Liver (tissue), 3 donors: ENCODE measurements at regions not wholly inside any gene's neighbourhood (a gene's known extent, or its start where the extent isn't known, plus 50 kb on each side); places are given as distances from the start of the nearest gene placed in this dataset.
"Not testable (repeated sequence)": the region's sequence is repeated elsewhere in the genome, so short reads cannot be mapped to it uniquely, and the experiment has no call there.

Experiments used
- FOXA1 ChIP-seq: IDR thresholded peaks from 2 replicates; pipeline ENCODE4 v1.6.1; 2016; ENCODE audit warnings: antibody characterized with exemption
- FOXA2 ChIP-seq: IDR thresholded peaks from 2 replicates; pipeline ENCODE4 v1.6.1; 2016; ENCODE audit warnings: antibody characterized with exemption
- HNF4G ChIP-seq: IDR thresholded peaks from 2 replicates; pipeline ENCODE4 v1.6.1; 2016; ENCODE audit warnings: antibody characterized with exemption
- JUND ChIP-seq, 2 donors: IDR thresholded peaks; 2 replicates each; pipeline ENCODE4 v1.6.1; 2016; ENCODE audit warnings: antibody characterized with exemption in 2 of 2
- MAX ChIP-seq: IDR thresholded peaks from 2 replicates; pipeline ENCODE4 v1.6.1; 2016; ENCODE audit warnings: antibody characterized with exemption
- RAD21 ChIP-seq, 2 donors: IDR thresholded peaks; 2 replicates each; pipeline ENCODE4 v1.6.1; 2016; ENCODE audit warnings: antibody characterized with exemption in 2 of 2, mild to moderate bottlenecking in 2 of 2
- REST ChIP-seq: IDR thresholded peaks from 2 replicates; pipeline ENCODE4 v1.6.1; 2016; ENCODE audit warnings: antibody characterized with exemption, mild to moderate bottlenecking
- SP1 ChIP-seq: IDR thresholded peaks from 2 replicates; pipeline ENCODE4 v1.6.1; 2018; ENCODE audit warnings: antibody characterized with exemption, mild to moderate bottlenecking
- TAF1 ChIP-seq: conservative IDR thresholded peaks from 2 replicates; pipeline ENCODE4 v1.6.1; 2016; ENCODE audit warnings: antibody characterized with exemption, mild to moderate bottlenecking
- YY1 ChIP-seq: IDR thresholded peaks from 2 replicates; pipeline ENCODE4 v1.6.1; 2016; ENCODE audit warnings: antibody characterized with exemption, mild to moderate bottlenecking
- ZBTB33 ChIP-seq: IDR thresholded peaks from 2 replicates; pipeline ENCODE4 v1.6.1; 2016; ENCODE audit warnings: antibody characterized with exemption
- TF ChIP-seq, protein P1 (sequence below): fragments of 150-350 bp; IDR thresholded peaks from 2 replicates; pipeline ENCODE4 v1.5.1; 2017; ENCODE audit warnings: improper control_type of control experiment, low read depth, low read length; ENCODE audit not compliant: missing input control
- TF ChIP-seq, protein P2 (sequence below): IDR thresholded peaks from 2 replicates; pipeline ENCODE4 v1.6.1; 2016; ENCODE audit warnings: antibody characterized with exemption
- donor health status: healthy.
- donor health status: healthy.

GRCh38 chr1:149726688-149727087 is 55.8 kb upstream of the FCGR1A start:
- TF ChIP-seq, protein P1, sequence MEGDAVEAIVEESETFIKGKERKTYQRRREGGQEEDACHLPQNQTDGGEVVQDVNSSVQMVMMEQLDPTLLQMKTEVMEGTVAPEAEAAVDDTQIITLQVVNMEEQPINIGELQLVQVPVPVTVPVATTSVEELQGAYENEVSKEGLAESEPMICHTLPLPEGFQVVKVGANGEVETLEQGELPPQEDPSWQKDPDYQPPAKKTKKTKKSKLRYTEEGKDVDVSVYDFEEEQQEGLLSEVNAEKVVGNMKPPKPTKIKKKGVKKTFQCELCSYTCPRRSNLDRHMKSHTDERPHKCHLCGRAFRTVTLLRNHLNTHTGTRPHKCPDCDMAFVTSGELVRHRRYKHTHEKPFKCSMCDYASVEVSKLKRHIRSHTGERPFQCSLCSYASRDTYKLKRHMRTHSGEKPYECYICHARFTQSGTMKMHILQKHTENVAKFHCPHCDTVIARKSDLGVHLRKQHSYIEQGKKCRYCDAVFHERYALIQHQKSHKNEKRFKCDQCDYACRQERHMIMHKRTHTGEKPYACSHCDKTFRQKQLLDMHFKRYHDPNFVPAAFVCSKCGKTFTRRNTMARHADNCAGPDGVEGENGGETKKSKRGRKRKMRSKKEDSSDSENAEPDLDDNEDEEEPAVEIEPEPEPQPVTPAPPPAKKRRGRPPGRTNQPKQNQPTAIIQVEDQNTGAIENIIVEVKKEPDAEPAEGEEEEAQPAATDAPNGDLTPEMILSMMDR, result not testable (repeated sequence)
- TF ChIP-seq FOXA1; ZBTB33; TAF1; YY1; JUND (IDR thresholded peaks at IDR 0.05); MAX; FOXA2; SP1; RAD21 (IDR thresholded peaks at IDR 0.05); HNF4G; REST: not testable (repeated sequence)
- TF ChIP-seq, protein P2, sequence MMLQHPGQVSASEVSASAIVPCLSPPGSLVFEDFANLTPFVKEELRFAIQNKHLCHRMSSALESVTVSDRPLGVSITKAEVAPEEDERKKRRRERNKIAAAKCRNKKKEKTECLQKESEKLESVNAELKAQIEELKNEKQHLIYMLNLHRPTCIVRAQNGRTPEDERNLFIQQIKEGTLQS, result not testable (repeated sequence)
